ENCODE measurements at regions not wholly inside any gene's neighbourhood (a gene's known extent, or its start where the extent isn't known, plus 50 kb on each side); places are given as distances from the start of the nearest gene placed in this dataset.

GRCh38 chr6:12395898-12396297, 105.7 kb downstream of the EDN1 start:
- no peak for TF ChIP-seq EZH2phosphoT487 (conservative IDR thresholded peaks at IDR 0.05; ENCODE audit: low read length)
- no peak for TF ChIP-seq CTCF (IDR thresholded peaks at IDR 0.05; ENCODE audit: insufficient read depth, low read length, poor library complexity, severe bottlenecking)
- no peaks in the 10 kb centered on the region for H3K79me2 ChIP-seq (ENCODE audit: insufficient read depth, low read length)
- H3K36me3 ChIP-seq (ENCODE audit: low read length) = no peaks in the 10 kb centered on the region

GRCh38 chr6:12401200-12401599, 111.0 kb downstream of the EDN1 start:
- TF ChIP-seq CTCF (IDR thresholded peaks at IDR 0.05; ENCODE audit: insufficient read depth, low read length, poor library complexity, severe bottlenecking) (no peak), EZH2phosphoT487 (conservative IDR thresholded peaks at IDR 0.05; ENCODE audit: low read length) (no peak)
- no peaks in the 10 kb centered on the region for H3K79me2 ChIP-seq (ENCODE audit: insufficient read depth, low read length)
- H3K4me3 ChIP-seq (ENCODE audit: insufficient read depth, low read length, poor library complexity, severe bottlenecking) = no peak overlapping the region
- no peaks in the 10 kb centered on the region for H3K9me3 ChIP-seq (ENCODE audit: insufficient read depth, low read length)
- no peaks in the 10 kb centered on the region for H3K27me3 ChIP-seq (ENCODE audit: low read length)
- no peaks in the 10 kb centered on the region for H3K36me3 ChIP-seq (ENCODE audit: low read length)
- H3K9me2 ChIP-seq (replicated peaks; ENCODE audit: insufficient read depth, low read length) = no peaks in the 10 kb centered on the region
- no peaks in the 10 kb centered on the region for H3F3A ChIP-seq (ENCODE audit: insufficient read depth)
- H2AFZ ChIP-seq (ENCODE audit: low read depth, low read length, severe bottlenecking) = no peak overlapping the region
- no peaks in the 10 kb centered on the region for H4K20me1 ChIP-seq (ENCODE audit: low read depth, low read length)
- H3K27ac ChIP-seq (ENCODE audit: low read depth, low read length) = no peak overlapping the region
- H3K9ac ChIP-seq (ENCODE audit: low read length) = no peak overlapping the region
- no peak overlapping the region for H3K4me2 ChIP-seq (ENCODE audit: low read depth, low read length, poor library complexity, severe bottlenecking)

More at GRCh38 chr6:12395898-12396297, 105.7 kb downstream of the EDN1 start:
- no peaks in the 10 kb centered on the region for H3K9me3 ChIP-seq (ENCODE audit: insufficient read depth, low read length)
- H3K9ac ChIP-seq (ENCODE audit: low read length) = no peak overlapping the region
- H2AFZ ChIP-seq (ENCODE audit: low read depth, low read length, severe bottlenecking) = no peak overlapping the region
- H3F3A ChIP-seq (ENCODE audit: insufficient read depth) = no peaks in the 10 kb centered on the region
- H4K20me1 ChIP-seq (ENCODE audit: low read depth, low read length) = no peaks in the 10 kb centered on the region
- no peaks in the 10 kb centered on the region for H3K9me2 ChIP-seq (replicated peaks; ENCODE audit: insufficient read depth, low read length)
- no peaks in the 10 kb centered on the region for H3K27me3 ChIP-seq (ENCODE audit: low read length)
- H3K4me2 ChIP-seq (ENCODE audit: low read depth, low read length, poor library complexity, severe bottlenecking) = no peak overlapping the region
- no peak overlapping the region for H3K27ac ChIP-seq (ENCODE audit: low read depth, low read length)
- no peak overlapping the region for H3K4me3 ChIP-seq (ENCODE audit: insufficient read depth, low read length, poor library complexity, severe bottlenecking)

- no peak for TF ChIP-seq CTCF (IDR thresholded peaks at IDR 0.05; ENCODE audit: insufficient read depth, low read length, poor library complexity, severe bottlenecking)
- TF ChIP-seq EZH2phosphoT487 (conservative IDR thresholded peaks at IDR 0.05; ENCODE audit: low read length) = no peak
- no peak overlapping the region for H3K4me3 ChIP-seq (ENCODE audit: insufficient read depth, low read length, poor library complexity, severe bottlenecking)
- no peaks in the 10 kb centered on the region for H3F3A ChIP-seq (ENCODE audit: insufficient read depth)
- no peak overlapping the region for H3K9ac ChIP-seq (ENCODE audit: low read length)
- no peaks in the 10 kb centered on the region for H3K9me2 ChIP-seq (replicated peaks; ENCODE audit: insufficient read depth, low read length)
- H3K79me2 ChIP-seq (ENCODE audit: insufficient read depth, low read length) = no peaks in the 10 kb centered on the region
- no peak overlapping the region for H3K4me2 ChIP-seq (ENCODE audit: low read depth, low read length, poor library complexity, severe bottlenecking)
- no peaks in the 10 kb centered on the region for H3K27me3 ChIP-seq (ENCODE audit: low read length)
- H3K27ac ChIP-seq (ENCODE audit: low read depth, low read length) = no peak overlapping the region
- H2AFZ ChIP-seq (ENCODE audit: low read depth, low read length, severe bottlenecking) = no peak overlapping the region
- H3K36me3 ChIP-seq (ENCODE audit: low read length) = no peaks in the 10 kb centered on the region
- H4K20me1 ChIP-seq (ENCODE audit: low read depth, low read length) = no peaks in the 10 kb centered on the region
- H3K9me3 ChIP-seq (ENCODE audit: insufficient read depth, low read length) = no peaks in the 10 kb centered on the region
Measured at GRCh38 chr6:12403201-12403826, 113.2 kb downstream of the EDN1 start.
